HG03060 (cell line): ENCODE measurements at regions not wholly inside any gene's neighbourhood (a gene's known extent, or its start where the extent isn't known, plus 50 kb on each side); places are given as distances from the start of the nearest gene placed in this dataset.
"Not testable (repeated sequence)": the region's sequence is repeated elsewhere in the genome, so short reads cannot be mapped to it uniquely, and the experiment has no call there.

Experiments
- ATAC-seq: cut with Tn5 transposase; IDR thresholded peaks from one replicate; pipeline ENCODE4 v1.9.1; 2021; ENCODE audit warnings: low read depth, moderate number of reproducible peaks; ENCODE audit not compliant: unreplicated experiment

- ATAC-seq: no peak
These were observed 939.4 kb downstream of the C4orf33 start for GRCh38 chr4:130035391-130035790.

GRCh38 chr4:130037866-130038265 is 941.9 kb downstream of the C4orf33 start:
- not testable (repeated sequence) for ATAC-seq

- ATAC-seq: not testable (repeated sequence)
These were observed 942.6 kb downstream of the C4orf33 start for GRCh38 chr4:130038540-130038939.

- peak; percentile 96 for ATAC-seq
These were observed 947.8 kb downstream of the C4orf33 start for GRCh38 chr4:130043732-130044160.

GRCh38 chr4:130044788-130045531 is 949.0 kb downstream of the C4orf33 start:
- no peak for ATAC-seq

- ATAC-seq: no peak
These were observed 957.8 kb downstream of the C4orf33 start for GRCh38 chr4:130053723-130054122.

GRCh38 chr4:130054908-130055307 is 959.0 kb downstream of the C4orf33 start:
- ATAC-seq: no peak

- ATAC-seq: no peak
These were observed 960.3 kb downstream of the C4orf33 start for GRCh38 chr4:130056286-130056685.

- ATAC-seq: no peak
These were observed 968.5 kb downstream of the C4orf33 start for GRCh38 chr4:130064471-130064870.

GRCh38 chr4:130067419-130067818 is 971.5 kb downstream of the C4orf33 start:
- ATAC-seq: no peak

- no peak for ATAC-seq
These were observed 972.1 kb downstream of the C4orf33 start for GRCh38 chr4:130068072-130068471.

GRCh38 chr4:130071746-130072145 is 975.8 kb downstream of the C4orf33 start:
- no peak for ATAC-seq

GRCh38 chr4:130073145-130073790 is 977.3 kb downstream of the C4orf33 start:
- no peak for ATAC-seq

- no peak for ATAC-seq
These were observed 978.1 kb downstream of the C4orf33 start for GRCh38 chr4:130074096-130074495.

GRCh38 chr4:130077275-130077674 is 981.3 kb downstream of the C4orf33 start:
- no peak for ATAC-seq

GRCh38 chr4:130079027-130079426 is 983.1 kb downstream of the C4orf33 start:
- not testable (repeated sequence) for ATAC-seq

- no peak for ATAC-seq
These were observed 985.0 kb downstream of the C4orf33 start for GRCh38 chr4:130080872-130081451.

- no peak for ATAC-seq
These were observed 994.5 kb downstream of the C4orf33 start for GRCh38 chr4:130090427-130090826.

GRCh38 chr4:130092187-130093015 is 996.4 kb downstream of the C4orf33 start:
- no peak for ATAC-seq

GRCh38 chr4:130099105-130099504 is 1003.2 kb downstream of the C4orf33 start:
- no peak for ATAC-seq

- peak; percentile 61 for ATAC-seq
These were observed 1014.2 kb downstream of the C4orf33 start for GRCh38 chr4:130110189-130110588.
